NT2/D1 (cell line): ENCODE measurements at regions not wholly inside any gene's neighbourhood (a gene's known extent, or its start where the extent isn't known, plus 50 kb on each side); places are given as distances from the start of the nearest gene placed in this dataset.

Source experiments
- SUZ12 ChIP-seq: IDR thresholded peaks from 2 replicates; pipeline ENCODE4 v1.6.1; 2011; ENCODE audit not compliant: insufficient read length, insufficient read depth; ENCODE audit errors: extremely low read depth
- YY1 ChIP-seq: IDR thresholded peaks from 2 replicates; pipeline ENCODE4 v1.6.1; 2011; ENCODE audit not compliant: insufficient read length, insufficient read depth
- ZNF274 ChIP-seq: IDR thresholded peaks from 2 replicates; pipeline ENCODE4 v1.6.1; 2011; ENCODE audit warnings: mild to moderate bottlenecking, low read depth, low read length

- TF ChIP-seq ZNF274 (no peak), YY1 (no peak), SUZ12 (no peak)
Observed at GRCh38 chr4:175469514-175469913, 342.6 kb downstream of the GPM6A start.
